ENCODE measurements at regions not wholly inside any gene's neighbourhood (a gene's known extent, or its start where the extent isn't known, plus 50 kb on each side); places are given as distances from the start of the nearest gene placed in this dataset.

DNA sequence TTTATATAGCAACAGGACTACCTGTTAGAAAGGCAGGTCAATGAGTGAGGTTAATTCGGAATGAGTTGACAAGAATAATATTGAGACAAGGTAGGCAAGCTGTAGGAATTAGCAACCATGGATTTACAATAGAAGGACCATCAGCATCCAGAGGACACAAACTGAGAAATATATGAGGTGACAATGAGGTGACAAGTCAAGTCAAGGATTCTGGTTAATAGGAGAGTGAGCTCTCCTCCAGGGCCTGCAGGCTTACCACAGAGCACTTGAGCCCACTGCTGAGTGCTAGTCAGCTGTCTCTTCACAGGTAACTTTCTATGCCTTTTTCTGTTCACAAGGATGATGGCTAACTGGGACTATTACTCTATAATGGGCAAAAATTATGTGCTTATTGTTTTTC lies 227.2 kb downstream of the MRPS30 start:
- no peak for FAIRE-seq
- CTCF ChIA-PET (ENCODE audit: low intra/inter-chr PET ratio, low total read pairs) = no interaction called here
- H3K4me3 ChIP-seq (replicated peaks in 1 of 3; ENCODE audit: insufficient read depth in 1 of 3, low read depth in 2 of 3, low read length in 3 of 3) = no peak overlapping the region
- no peaks in the 10 kb centered on the region for H3K36me3 ChIP-seq (replicated peaks in 1 of 2; ENCODE audit: control insufficient read depth in 1 of 2, insufficient read depth in 2 of 2, low read length in 2 of 2)
- in situ Hi-C loops (cut with HindIII; ENCODE audit: extremely low pct_ligation_motif_present, low pct_unique_long_range_greater_than_20kb) = no loop called here
- no peak overlapping the region for H3K9ac ChIP-seq (ENCODE audit: insufficient read depth, low read depth, low read length)
- no peak for DNase-seq (ENCODE audit: low spot score)
- H3K27me3 ChIP-seq (ENCODE audit: control insufficient read depth in 1 of 2, insufficient read depth in 2 of 2, low read length in 2 of 2) = no peaks in the 10 kb centered on the region
- no peak for ATAC-seq
- intact Hi-C loops (cut with micrococcal nuclease; ENCODE audit: unreplicated experiment) = no loop called here
- no peak for TF ChIP-seq ZNF776 (CRISPR knock-in tag; IDR thresholded peaks at IDR 0.05)
- no peaks in the 10 kb centered on the region for H4K20me1 ChIP-seq (ENCODE audit: insufficient read depth, low read length)
- H3K27ac ChIP-seq (ENCODE audit: extremely low read length, insufficient read depth, low read length) = no peak overlapping the region
- WGBS (ENCODE audit: low lambda C conversion rate) = 0% methylated on average over 1 of the region's 1 CpG
- no peak overlapping the region for H3K4me2 ChIP-seq (ENCODE audit: low read depth, low read length)
- BruUV-seq (replicated peaks) = no TSS peak
- POLR2A ChIA-PET = no interaction called here
- H3K4me1 ChIP-seq (ENCODE audit: insufficient read depth, low read length) = no peaks in the 10 kb centered on the region
- no peak overlapping the region for H2AFZ ChIP-seq (ENCODE audit: low read length)
- no peaks in the 10 kb centered on the region for H3K9me3 ChIP-seq (ENCODE audit: low read length)
- no peaks in the 10 kb centered on the region for H3K79me2 ChIP-seq (ENCODE audit: insufficient read depth, low read length)

- Histone ChIP-seq H3K36me3 (replicated peaks in 1 of 2; ENCODE audit: control insufficient read depth in 1 of 2, insufficient read depth in 2 of 2, low read length in 2 of 2) (no peaks in the 10 kb centered on the region), H3K27ac (ENCODE audit: extremely low read length, insufficient read depth, low read length) (no peak overlapping the region), H3K79me2 (ENCODE audit: insufficient read depth, low read length) (no peaks in the 10 kb centered on the region), H2AFZ (ENCODE audit: low read length) (no peak overlapping the region), H3K27me3 (ENCODE audit: control insufficient read depth in 1 of 2, insufficient read depth in 2 of 2, low read length in 2 of 2) (no peaks in the 10 kb centered on the region), H3K4me2 (ENCODE audit: low read depth, low read length) (no peak overlapping the region), H3K4me3 (replicated peaks in 1 of 3; ENCODE audit: insufficient read depth in 1 of 3, low read depth in 2 of 3, low read length in 3 of 3) (no peak overlapping the region), H3K9ac (ENCODE audit: insufficient read depth, low read depth, low read length) (no peak overlapping the region), H3K4me1 (ENCODE audit: insufficient read depth, low read length) (no peaks in the 10 kb centered on the region), H3K9me3 (ENCODE audit: low read length) (no peaks in the 10 kb centered on the region), H4K20me1 (ENCODE audit: insufficient read depth, low read length) (no peaks in the 10 kb centered on the region)
- in situ Hi-C loops (cut with HindIII; ENCODE audit: extremely low pct_ligation_motif_present, low pct_unique_long_range_greater_than_20kb) (no loop called here), intact Hi-C loops (cut with micrococcal nuclease; ENCODE audit: unreplicated experiment) (loop anchor here (1.0 kb wide), 3 partner anchors 483 to 658 kb away; partner anchors contain the start of gene HCN1)
- no peak for DNase-seq (ENCODE audit: low spot score)
- CTCF ChIA-PET (ENCODE audit: low intra/inter-chr PET ratio, low total read pairs) = no interaction called here
- no peak for FAIRE-seq
- TF ChIP-seq MAFK (conservative IDR thresholded peaks at IDR 0.05 in 1 of 2, IDR thresholded peaks at IDR 0.05 in 1 of 2; ENCODE audit: low read length in 2 of 2) = 0 out of 4 replicates have a peak, but pooled peaks of 1 of the 2 experiments have one; percentile 27
- no peak for TF ChIP-seq ZSCAN21 (CRISPR knock-in tag; IDR thresholded peaks at IDR 0.05; ENCODE audit: borderline replicate concordance)
- ATAC-seq = no peak
- WGBS (ENCODE audit: low lambda C conversion rate) = 33% methylated on average over 3 of the region's 3 CpGs
- BruUV-seq (replicated peaks) = no TSS peak
- POLR2A ChIA-PET = no interaction called here
Measured at GRCh38 chr5:45037927-45038326, 229.2 kb downstream of the MRPS30 start.
